A549 (cell line): ENCODE measurements at regions not wholly inside any gene's neighbourhood (a gene's known extent, or its start where the extent isn't known, plus 50 kb on each side); places are given as distances from the start of the nearest gene placed in this dataset.

Source experiments
- CEBPB ChIP-seq, 2 experiments: fragments of >200 bp in 1 of 2; sonication (Bioruptor Twin) in 1 of 2; formaldehyde crosslinking in 1 of 2; IDR thresholded peaks; 2 replicates each; pipeline ENCODE4 v1.6.1; 2012 to 2016
- EHF ChIP-seq: fragments of 250-450 bp; sonication (Bioruptor Pico); IDR thresholded peaks from 2 replicates; pipeline ENCODE4 v1.5.0; 2020; ENCODE audit warnings: mild to moderate bottlenecking
- MAZ ChIP-seq: fragments of 150-350 bp; IDR thresholded peaks from 2 replicates; pipeline ENCODE4 v1.6.1; 2014; ENCODE audit warnings: antibody characterized with exemption, low read depth, low read length, borderline replicate concordance
- MYC ChIP-seq: IDR thresholded peaks from 2 replicates; pipeline ENCODE4 v1.6.1; 2012; ENCODE audit warnings: mild to moderate bottlenecking, inconsistent platforms, low read length, improper control_type of control experiment, borderline replicate concordance
- NPAS2 ChIP-seq: fragments of 250-450 bp; sonication (Bioruptor Pico); IDR thresholded peaks from 2 replicates; pipeline ENCODE4 v1.8.0; 2022; ENCODE audit warnings: mild to moderate bottlenecking, moderate library complexity, borderline replicate concordance
- POLR2A ChIP-seq: IDR thresholded peaks from 2 replicates; pipeline ENCODE4 v1.6.1; 2012; ENCODE audit warnings: mild to moderate bottlenecking, low read length
- TP53 ChIP-seq: fragments of 250-450 bp; sonication (Bioruptor Pico); IDR thresholded peaks from 2 replicates; pipeline ENCODE4 v1.5.0; 2021; ENCODE audit warnings: mild to moderate bottlenecking, moderate library complexity
- TF ChIP-seq, protein P1 (sequence below): fragments of >200 bp; sonication (Bioruptor Twin); formaldehyde crosslinking; IDR thresholded peaks from 3 replicates; pipeline ENCODE4 v1.5.1; 2016
- TF ChIP-seq, protein P2 (sequence below): fragments of 200-600 bp; sonication (generic); IDR thresholded peaks from 2 replicates; pipeline ENCODE4 v1.6.1; 2016; ENCODE audit warnings: antibody characterized with exemption, mild to moderate bottlenecking, moderate library complexity

DNA sequence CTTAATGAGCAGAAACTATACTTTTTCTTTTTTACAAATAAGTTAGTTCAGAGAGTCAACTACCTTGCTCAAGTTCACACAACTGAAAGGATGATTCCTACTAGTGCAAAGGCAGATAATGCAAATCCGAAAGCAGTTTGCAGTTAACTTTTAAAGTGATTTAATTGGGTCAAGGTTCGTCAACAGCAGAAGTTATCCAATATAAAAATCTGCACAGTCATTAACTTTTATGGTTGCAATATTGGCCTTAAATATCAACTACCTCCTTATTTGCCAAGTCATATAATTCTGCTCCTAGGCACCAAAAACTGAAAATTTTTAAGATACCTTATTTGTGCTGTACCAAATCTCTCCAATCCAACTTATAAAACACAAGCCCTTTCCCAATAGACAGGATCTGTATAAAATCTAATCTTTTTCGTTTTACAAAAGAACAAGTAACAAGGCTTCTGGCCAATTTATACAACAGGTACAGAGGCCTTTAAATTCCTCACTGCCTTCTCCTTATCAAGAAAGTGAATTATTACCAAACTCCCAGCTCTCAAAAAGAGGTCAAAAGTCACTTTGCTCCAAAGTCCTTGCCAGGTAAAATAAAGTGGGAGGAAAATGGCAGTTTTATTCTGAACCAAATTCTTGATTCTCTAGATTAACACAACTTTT is 416.6 kb upstream of the NECTIN3 start:
- TF ChIP-seq POLR2A (no peak), CEBPB (IDR thresholded peaks at IDR 0.05) (no peak), TP53 (CRISPR knock-in tag) (no peak), EHF (no peak), MAZ (no peak), NPAS2 (CRISPR knock-in tag) (no peak), MYC (no peak)
- TF ChIP-seq, protein P1, sequence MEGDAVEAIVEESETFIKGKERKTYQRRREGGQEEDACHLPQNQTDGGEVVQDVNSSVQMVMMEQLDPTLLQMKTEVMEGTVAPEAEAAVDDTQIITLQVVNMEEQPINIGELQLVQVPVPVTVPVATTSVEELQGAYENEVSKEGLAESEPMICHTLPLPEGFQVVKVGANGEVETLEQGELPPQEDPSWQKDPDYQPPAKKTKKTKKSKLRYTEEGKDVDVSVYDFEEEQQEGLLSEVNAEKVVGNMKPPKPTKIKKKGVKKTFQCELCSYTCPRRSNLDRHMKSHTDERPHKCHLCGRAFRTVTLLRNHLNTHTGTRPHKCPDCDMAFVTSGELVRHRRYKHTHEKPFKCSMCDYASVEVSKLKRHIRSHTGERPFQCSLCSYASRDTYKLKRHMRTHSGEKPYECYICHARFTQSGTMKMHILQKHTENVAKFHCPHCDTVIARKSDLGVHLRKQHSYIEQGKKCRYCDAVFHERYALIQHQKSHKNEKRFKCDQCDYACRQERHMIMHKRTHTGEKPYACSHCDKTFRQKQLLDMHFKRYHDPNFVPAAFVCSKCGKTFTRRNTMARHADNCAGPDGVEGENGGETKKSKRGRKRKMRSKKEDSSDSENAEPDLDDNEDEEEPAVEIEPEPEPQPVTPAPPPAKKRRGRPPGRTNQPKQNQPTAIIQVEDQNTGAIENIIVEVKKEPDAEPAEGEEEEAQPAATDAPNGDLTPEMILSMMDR: no peak
- TF ChIP-seq, protein P2, sequence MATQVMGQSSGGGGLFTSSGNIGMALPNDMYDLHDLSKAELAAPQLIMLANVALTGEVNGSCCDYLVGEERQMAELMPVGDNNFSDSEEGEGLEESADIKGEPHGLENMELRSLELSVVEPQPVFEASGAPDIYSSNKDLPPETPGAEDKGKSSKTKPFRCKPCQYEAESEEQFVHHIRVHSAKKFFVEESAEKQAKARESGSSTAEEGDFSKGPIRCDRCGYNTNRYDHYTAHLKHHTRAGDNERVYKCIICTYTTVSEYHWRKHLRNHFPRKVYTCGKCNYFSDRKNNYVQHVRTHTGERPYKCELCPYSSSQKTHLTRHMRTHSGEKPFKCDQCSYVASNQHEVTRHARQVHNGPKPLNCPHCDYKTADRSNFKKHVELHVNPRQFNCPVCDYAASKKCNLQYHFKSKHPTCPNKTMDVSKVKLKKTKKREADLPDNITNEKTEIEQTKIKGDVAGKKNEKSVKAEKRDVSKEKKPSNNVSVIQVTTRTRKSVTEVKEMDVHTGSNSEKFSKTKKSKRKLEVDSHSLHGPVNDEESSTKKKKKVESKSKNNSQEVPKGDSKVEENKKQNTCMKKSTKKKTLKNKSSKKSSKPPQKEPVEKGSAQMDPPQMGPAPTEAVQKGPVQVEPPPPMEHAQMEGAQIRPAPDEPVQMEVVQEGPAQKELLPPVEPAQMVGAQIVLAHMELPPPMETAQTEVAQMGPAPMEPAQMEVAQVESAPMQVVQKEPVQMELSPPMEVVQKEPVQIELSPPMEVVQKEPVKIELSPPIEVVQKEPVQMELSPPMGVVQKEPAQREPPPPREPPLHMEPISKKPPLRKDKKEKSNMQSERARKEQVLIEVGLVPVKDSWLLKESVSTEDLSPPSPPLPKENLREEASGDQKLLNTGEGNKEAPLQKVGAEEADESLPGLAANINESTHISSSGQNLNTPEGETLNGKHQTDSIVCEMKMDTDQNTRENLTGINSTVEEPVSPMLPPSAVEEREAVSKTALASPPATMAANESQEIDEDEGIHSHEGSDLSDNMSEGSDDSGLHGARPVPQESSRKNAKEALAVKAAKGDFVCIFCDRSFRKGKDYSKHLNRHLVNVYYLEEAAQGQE: no peak
